GM19351 (cell line): ENCODE measurements at regions not wholly inside any gene's neighbourhood (a gene's known extent, or its start where the extent isn't known, plus 50 kb on each side); places are given as distances from the start of the nearest gene placed in this dataset.

Experiments used
- ATAC-seq: cut with Tn5 transposase; IDR thresholded peaks from one replicate; pipeline ENCODE4 v1.9.1; 2021; ENCODE audit warnings: mild to moderate bottlenecking, moderate library complexity; ENCODE audit not compliant: unreplicated experiment

GRCh38 chr18:68435581-68435980, 279.3 kb downstream of the TMX3 start:
- ATAC-seq = no peak

DNA sequence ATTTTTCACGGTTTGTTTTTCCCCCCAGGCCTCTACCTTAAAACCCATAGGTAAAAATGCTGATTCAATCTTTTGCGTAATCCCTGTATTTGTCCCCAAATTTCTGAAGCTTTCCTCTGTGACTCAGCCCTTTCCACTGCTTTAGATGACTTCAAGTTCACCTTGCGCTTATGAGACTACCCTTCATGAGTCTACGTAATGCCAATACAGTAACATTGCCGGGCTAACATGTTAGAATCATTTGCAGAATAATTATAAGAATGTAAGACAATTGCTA, 283.0 kb downstream of the TMX3 start:
- ATAC-seq = no peak

GRCh38 chr18:68431111-68431921, 283.6 kb downstream of the TMX3 start:
- no peak for ATAC-seq

GRCh38 chr18:68429841-68430240, 285.1 kb downstream of the TMX3 start:
- ATAC-seq = no peak

- no peak for ATAC-seq
Observed at GRCh38 chr18:68429111-68429510, 285.8 kb downstream of the TMX3 start.

DNA sequence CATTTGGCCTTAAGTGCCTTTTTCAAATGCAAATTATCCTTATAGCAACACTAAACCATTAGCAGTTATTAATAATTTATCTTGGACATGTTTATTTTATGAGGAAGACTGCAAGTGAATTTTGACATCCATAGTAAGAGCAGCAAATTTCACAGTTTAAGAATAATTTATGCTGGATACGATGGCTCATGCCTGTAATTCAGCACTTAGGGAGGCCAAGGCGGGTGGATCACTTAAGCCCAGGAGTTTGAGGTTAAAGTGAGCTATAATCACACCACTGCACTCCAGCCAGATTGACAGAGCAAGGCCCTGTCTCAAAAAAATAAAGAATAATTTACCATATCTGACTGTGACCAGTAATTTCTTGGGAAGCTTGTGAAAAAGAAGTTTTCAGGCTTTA, 286.2 kb downstream of the TMX3 start:
- ATAC-seq = no peak

DNA sequence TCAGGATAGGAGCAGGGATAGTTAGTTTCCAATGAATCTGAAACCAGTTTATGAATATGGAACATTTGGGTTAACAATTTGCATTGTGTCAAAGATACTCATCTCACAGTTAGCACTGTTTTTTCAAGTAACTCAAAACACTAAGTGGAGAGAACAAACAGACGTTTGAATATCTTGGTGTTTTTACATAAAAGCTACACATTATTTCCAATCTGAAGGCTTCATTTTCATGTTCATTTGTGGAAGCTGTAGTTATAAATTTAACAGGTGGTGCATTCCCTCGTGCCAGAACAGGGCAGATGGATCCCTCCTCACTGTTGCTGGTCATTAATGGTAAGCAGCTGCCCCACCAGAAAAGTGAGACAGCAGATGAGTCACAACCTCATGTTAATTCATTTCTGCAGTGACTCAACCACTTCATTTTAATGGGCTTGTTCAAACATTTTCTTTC, 286.9 kb downstream of the TMX3 start:
- ATAC-seq = no peak

- no peak for ATAC-seq
Observed at GRCh38 chr18:68426731-68427315, 288.1 kb downstream of the TMX3 start.

- no peak for ATAC-seq
Observed at GRCh38 chr18:68418881-68419280, 296.0 kb downstream of the TMX3 start.

- ATAC-seq = no peak
Observed at GRCh38 chr18:68418226-68418868, 296.6 kb downstream of the TMX3 start.

DNA sequence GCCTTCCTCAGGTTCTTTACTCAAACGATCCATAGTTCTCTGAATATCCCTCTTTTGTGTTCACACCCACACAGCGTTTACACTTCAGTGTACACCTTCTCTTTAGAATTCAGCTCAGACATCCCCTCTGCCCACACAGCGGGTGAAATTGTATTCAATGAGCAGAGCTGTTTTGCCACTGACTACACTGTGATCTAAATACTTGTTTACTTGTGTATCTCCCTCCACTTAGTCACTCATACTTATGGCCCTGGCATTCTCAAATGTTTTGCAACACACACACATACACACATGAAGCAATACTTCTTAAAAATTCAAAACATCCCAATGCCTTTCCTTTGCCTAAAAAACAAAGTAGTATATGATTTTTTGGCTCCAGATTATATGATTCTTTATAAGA, 297.1 kb downstream of the TMX3 start:
- ATAC-seq = no peak

DNA sequence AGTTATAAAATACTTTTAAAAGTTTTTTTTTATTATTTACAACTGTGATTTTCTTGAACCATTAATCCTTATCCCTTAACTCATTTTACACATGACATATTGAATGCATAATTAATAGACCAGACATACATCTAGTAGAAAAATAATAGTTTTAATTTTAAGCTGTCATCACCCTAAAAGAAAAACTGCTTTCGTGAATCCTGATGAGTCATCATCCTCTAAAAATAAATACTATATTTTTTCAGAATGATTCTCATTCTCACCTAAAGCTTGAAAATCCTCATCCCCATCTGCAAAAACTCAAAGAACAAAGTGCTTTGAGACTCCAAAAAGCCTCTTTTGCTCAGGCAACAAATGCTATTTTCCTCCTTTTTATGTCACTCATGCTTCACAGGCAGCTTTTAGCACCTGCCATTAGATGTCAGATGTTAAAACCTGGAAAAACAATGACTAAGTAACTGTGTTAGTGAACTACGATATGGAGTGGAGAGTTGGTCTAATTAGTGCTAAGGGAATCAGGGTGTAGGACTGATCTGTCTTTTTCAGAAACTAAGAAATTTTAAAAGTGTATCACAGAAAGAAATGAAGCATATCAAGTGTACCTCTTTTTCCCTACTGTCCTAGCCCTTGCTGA, 297.6 kb downstream of the TMX3 start:
- ATAC-seq = no peak

GRCh38 chr18:68414407-68414806, 300.5 kb downstream of the TMX3 start:
- ATAC-seq = no peak

GRCh38 chr18:68409576-68409975, 305.3 kb downstream of the TMX3 start:
- ATAC-seq = no peak

DNA sequence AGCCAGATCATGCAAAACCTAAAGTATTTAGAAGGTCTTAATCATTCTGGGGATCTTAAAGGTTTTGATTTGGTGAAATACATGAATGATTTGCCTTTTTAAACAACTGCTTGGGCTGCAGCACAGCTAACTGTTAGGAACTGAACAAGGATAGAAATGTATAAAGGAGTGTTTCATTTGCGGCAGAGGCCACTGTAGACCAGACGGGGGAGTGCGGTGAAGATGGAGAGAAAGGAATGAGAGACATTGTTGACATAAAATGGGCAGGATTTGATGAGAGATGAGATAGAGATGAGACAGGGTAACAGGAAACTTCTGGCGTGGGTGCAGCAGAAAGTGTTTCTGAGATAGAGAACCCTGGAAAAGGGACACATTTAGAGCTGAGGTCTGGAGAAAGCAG, 308.1 kb downstream of the TMX3 start:
- ATAC-seq = no peak

DNA sequence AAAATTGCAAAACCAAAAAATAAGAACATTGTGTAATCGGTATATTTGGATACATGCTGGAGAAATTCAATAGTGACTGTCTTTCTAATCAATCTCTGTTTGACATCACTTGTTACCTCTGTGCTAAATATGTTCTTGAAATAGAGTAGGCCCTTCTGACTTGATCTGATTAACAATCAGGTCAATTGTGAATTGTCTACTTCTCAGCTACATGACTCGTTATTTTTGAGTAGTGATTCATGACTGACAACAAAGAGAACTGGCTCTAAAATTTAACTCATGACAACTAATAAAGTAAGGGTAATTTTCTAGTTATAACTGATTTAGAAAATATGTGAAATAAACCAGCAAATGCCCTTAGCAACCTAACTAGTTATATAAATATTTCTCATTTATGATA, 312.1 kb downstream of the TMX3 start:
- no peak for ATAC-seq

GRCh38 chr18:68400889-68401288, 314.0 kb downstream of the TMX3 start:
- ATAC-seq = no peak

DNA sequence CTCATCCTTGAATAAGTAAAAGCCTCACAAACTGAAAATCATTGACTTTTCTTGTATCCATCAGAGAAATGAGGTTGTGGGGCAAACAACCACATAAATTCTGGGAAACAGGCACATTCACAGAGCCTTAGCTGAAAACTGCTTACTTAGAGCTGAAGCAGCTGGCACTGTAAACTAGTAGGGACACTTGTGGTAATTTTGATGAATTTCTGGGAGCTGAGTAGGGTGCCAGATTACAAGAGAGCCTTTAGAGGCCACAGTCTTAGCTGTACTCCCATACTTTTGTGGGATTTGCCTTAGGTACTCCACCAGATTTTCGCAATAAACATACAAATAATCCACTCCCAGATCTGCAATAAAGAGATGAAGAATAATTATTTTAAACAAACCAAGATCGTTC, 315.2 kb downstream of the TMX3 start:
- ATAC-seq = no peak

- ATAC-seq = no peak
Observed at GRCh38 chr18:68397241-68398035, 317.5 kb downstream of the TMX3 start.

- ATAC-seq = no peak
Observed at GRCh38 chr18:68394705-68395104, 320.2 kb downstream of the TMX3 start.

DNA sequence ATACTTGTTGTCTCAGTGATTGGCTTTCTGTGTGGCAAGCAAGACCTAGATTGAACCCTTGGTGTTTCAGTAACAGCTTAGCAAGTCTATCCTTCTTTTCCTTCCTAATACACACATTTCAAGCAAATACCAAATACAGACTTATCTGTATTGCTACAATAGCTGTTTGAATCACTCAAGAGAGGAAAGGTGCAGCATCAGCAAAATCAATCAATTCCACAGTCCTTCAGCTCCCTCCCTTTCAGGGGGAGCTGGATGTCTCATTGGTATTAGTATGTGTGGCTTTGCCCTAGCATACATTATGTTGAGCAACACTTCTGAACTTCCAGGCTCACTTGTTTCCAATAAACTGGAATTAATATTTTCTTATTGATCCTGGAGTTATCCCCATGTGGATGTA, 323.1 kb downstream of the TMX3 start:
- no peak for ATAC-seq
